Immature natural killer cell (primary cell): ENCODE measurements at regions not wholly inside any gene's neighbourhood (a gene's known extent, or its start where the extent isn't known, plus 50 kb on each side); places are given as distances from the start of the nearest gene placed in this dataset.

ENCODE experiments used
- DNase-seq, 3 donors: peaks; one replicate each; pipeline ENCODE4 v3.0.0; 2022; ENCODE audit warnings: mixed read lengths in 1 of 3
- H3K27ac Mint-ChIP-seq, 6 donors: one replicate each; pipeline ENCODE4 v1.8.0; 2020; ENCODE audit warnings: mixed read lengths in 6 of 6, mild to moderate bottlenecking in 5 of 6, inconsistent platforms in 4 of 6, moderate library complexity in 3 of 6
- H3K27me3 Mint-ChIP-seq, 3 donors: one replicate each; pipeline ENCODE4 v1.8.0; 2020 to 2021; ENCODE audit warnings: low read depth in 3 of 3, mild to moderate bottlenecking in 3 of 3, mixed read lengths in 3 of 3, moderate library complexity in 3 of 3, inconsistent platforms in 1 of 3
- H3K36me3 Mint-ChIP-seq, 3 donors: one replicate each; pipeline ENCODE4 v1.8.0; 2020; ENCODE audit warnings: mixed read lengths in 3 of 3, inconsistent platforms in 2 of 3, mild to moderate bottlenecking in 2 of 3
- H3K4me1 Mint-ChIP-seq, 2 donors: one replicate each; pipeline ENCODE4 v1.8.0; 2020; ENCODE audit warnings: inconsistent platforms in 2 of 2, mild to moderate bottlenecking in 2 of 2, mixed read lengths in 2 of 2, moderate library complexity in 1 of 2
- H3K4me3 Mint-ChIP-seq, 5 donors: one replicate each; pipeline ENCODE4 v1.8.0; 2020; ENCODE audit warnings: mild to moderate bottlenecking in 5 of 5, mixed read lengths in 5 of 5, inconsistent platforms in 3 of 5, moderate library complexity in 3 of 5
- H3K9me3 Mint-ChIP-seq, 6 donors: one replicate each; pipeline ENCODE4 v1.8.0; 2020; ENCODE audit warnings: mild to moderate bottlenecking in 6 of 6, mixed read lengths in 6 of 6, inconsistent platforms in 4 of 6, moderate library complexity in 3 of 6

DNA sequence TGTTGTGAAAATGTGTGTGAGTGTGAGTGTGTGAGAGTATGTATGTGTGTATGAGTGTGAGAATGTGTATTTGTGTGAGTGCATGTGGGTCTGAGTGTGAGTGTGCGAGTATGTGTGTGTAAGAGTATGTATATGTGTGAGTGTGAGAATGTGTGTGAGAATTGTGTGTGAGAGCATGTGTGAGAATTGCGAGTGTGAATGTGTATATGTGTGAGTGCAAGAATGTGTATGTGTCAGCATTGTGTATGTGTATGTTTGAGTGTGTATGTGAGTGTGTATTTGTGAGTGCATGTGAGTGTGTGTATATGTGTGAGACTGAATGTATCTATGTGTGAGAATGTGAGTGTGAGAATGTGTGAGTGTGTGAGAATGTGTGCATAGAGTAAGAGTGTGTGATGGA is 72.0 kb upstream of the PCBD1 start:
- peaks cover 0 to 5% (median 0%) of the 10 kb centered on the region in 3 donors for H3K27me3 Mint-ChIP-seq
- no peak for DNase-seq
- no peaks in the 10 kb centered on the region for H3K9me3 Mint-ChIP-seq
- no peaks in the 10 kb centered on the region for H3K4me1 Mint-ChIP-seq
- H3K36me3 Mint-ChIP-seq, result no peaks in the 10 kb centered on the region
- H3K27ac Mint-ChIP-seq, result no peak overlapping the region
- H3K4me3 Mint-ChIP-seq, result no peak overlapping the region

DNA sequence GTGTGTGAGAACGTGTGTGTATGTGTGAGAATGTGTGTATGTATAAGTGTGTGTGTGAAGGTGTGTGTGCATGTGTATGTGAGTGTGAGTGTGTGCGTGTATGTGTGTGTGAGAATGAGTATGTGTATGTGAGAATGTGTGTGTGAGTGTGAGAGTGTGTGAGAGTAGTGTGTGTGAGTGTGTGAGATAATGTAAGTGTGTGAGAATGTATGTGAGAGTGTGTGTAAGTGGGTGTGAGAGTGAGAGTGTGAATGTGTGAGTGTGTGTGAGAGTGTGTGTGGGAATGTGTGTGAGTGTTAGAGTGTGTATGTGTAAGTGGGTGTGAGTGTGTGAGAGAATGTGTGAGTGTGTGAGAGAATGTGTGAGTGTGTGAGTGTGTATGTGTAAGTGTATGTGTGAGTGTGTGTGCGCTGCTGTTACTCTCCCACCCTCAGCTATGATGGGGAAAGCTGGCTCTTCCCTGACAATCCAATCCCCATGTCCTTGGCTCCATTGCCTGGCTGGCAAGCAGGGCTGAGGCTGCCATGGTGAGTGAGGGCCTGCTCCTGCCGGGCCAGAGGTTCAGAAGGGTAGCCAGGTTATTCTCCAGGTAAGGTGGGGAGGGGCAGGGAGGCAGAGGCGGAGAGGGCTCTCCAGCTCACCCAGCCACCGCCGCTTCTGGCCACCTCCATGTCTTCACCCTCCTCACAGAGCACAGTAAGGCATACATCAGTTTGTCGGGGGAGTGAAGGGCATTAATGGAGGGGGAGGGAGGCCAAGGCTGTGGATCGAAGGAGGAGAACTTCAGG is 72.6 kb upstream of the PCBD1 start:
- Mint-ChIP-seq H3K9me3 (no peaks in the 10 kb centered on the region), H3K4me1 (no peaks in the 10 kb centered on the region), H3K27ac (no peak overlapping the region), H3K27me3 (peaks cover 0 to 5% (median 2%) of the 10 kb centered on the region in 3 donors), H3K36me3 (no peaks in the 10 kb centered on the region), H3K4me3 (no peak overlapping the region)
- no peak for DNase-seq

DNA sequence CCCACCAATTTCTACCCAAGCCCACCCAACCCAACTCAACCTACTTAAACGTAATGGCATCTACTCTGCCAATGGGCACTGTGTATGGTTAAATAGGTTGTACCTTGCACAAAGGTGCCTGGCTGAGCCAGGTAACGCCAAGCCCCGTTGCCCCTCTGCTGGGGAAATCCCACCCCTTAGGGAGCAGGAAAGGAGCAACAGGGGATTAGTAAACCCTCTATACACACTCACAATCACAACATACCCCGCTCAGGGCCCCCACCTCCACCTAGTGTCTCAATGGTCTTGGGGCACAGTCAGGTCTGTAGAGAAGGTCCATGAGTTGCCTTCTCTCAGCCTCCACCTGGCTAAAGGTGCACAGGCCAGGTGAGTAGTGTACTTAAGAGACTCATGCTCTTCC is 74.3 kb upstream of the PCBD1 start:
- DNase-seq, result no peak
- Mint-ChIP-seq H3K27ac (no peak overlapping the region), H3K4me3 (no peak overlapping the region), H3K9me3 (no peaks in the 10 kb centered on the region), H3K36me3 (no peaks in the 10 kb centered on the region), H3K4me1 (no peaks in the 10 kb centered on the region), H3K27me3 (peaks cover 0 to 4% (median 2%) of the 10 kb centered on the region in 3 donors)

DNA sequence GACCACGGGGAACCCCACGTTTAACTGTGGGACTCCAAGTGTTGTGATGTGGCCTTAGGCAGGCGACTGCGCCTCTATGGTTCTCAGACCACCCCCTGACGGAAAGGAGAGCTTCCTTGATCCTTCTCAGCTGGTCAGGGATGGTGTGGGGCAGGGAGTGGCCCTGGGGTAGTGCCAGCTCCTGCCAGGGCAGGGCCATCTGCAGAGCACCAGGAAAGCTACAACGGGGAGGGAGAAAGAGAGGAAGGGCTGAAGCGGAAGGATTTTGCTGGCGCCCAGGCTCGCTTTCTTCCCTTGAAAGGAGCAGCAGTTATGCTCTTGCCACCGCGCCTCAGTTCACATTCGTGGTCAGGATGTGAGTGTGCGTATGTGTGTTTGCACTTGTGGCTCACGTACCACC is 74.9 kb upstream of the PCBD1 start:
- Mint-ChIP-seq H3K36me3 (no peaks in the 10 kb centered on the region), H3K4me3 (no peak overlapping the region), H3K27me3 (peaks cover 0 to 4% (median 2%) of the 10 kb centered on the region in 3 donors), H3K4me1 (no peaks in the 10 kb centered on the region), H3K9me3 (no peaks in the 10 kb centered on the region), H3K27ac (no peak overlapping the region)
- no peak for DNase-seq

DNA sequence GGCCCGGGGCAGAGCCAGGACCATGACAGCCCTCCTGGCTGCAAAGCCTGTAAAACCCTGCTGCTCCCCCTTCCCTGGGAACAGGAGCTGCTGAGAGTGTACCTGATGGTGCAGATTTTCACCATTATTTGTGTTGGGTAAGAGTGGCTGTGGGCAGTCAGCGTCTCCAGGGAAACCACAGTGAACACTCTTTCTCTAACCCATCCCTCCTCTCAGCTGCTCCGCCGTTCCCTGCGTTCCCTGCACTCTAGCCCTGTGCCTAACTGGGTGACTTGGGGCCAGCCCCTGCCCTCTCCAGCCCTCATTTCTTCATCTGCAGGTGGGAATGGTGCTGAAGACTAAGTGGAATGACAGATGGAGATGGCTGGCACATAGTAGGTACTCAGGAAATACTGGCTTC is 75.9 kb upstream of the PCBD1 start:
- Mint-ChIP-seq H3K4me1 (no peaks in the 10 kb centered on the region), H3K9me3 (no peaks in the 10 kb centered on the region), H3K4me3 (no peak overlapping the region), H3K27me3 (peaks cover 2 to 4% (median 2%) of the 10 kb centered on the region in 3 donors), H3K36me3 (no peaks in the 10 kb centered on the region), H3K27ac (no peak overlapping the region)
- DNase-seq, result no peak

DNA sequence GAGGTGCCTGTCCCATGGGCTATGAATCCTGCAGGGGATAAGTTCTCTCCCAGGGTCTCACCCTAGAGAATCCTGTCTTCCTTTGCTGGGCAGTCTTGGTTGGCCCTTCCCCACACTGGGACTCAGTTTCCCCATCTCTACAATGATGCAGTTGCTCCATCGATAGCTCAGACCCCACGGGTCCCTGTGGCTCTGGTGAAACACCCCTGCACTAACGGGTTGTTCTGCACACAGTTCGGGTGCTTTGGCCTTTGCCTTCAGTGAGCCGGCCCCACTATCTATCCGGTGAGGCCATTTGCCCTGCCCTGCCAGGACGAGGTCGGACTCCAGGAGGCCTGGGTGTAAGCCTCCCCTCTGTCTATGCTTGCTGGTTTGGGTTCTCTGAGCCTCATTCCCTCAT is 76.5 kb upstream of the PCBD1 start:
- H3K4me1 Mint-ChIP-seq, result no peaks in the 10 kb centered on the region
- H3K27me3 Mint-ChIP-seq, result peaks cover 2 to 4% (median 2%) of the 10 kb centered on the region in 3 donors
- no peak for DNase-seq
- H3K4me3 Mint-ChIP-seq, result no peak overlapping the region
- H3K9me3 Mint-ChIP-seq, result no peaks in the 10 kb centered on the region
- H3K27ac Mint-ChIP-seq, result no peak overlapping the region
- no peaks in the 10 kb centered on the region for H3K36me3 Mint-ChIP-seq

DNA sequence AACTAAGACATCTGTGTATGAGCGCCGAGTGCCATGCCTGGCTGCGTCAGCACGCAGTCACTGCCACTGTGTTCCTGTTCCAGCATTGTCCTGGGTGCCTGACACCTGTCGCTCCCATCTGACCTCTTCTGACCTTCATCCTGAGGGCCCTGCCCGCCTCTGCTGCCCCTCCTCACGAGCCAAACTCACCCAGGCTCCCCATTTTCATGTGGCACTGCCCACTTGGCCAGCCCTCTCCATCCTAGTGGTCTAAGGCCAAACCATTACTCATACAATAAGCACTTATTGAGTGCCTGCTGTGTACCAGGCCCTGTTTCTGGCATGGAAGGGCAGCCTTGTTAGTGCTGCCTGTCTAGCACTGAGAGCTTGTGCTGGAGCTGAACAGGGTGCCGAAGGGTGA is 77.2 kb upstream of the PCBD1 start:
- Mint-ChIP-seq H3K9me3 (peaks cover 0 to 1% (median 0%) of the 10 kb centered on the region in 6 donors), H3K4me3 (no peak overlapping the region), H3K27ac (no peak overlapping the region), H3K36me3 (no peaks in the 10 kb centered on the region), H3K4me1 (no peaks in the 10 kb centered on the region), H3K27me3 (peaks cover 2 to 4% (median 4%) of the 10 kb centered on the region in 3 donors)
- DNase-seq, result no peak

DNA sequence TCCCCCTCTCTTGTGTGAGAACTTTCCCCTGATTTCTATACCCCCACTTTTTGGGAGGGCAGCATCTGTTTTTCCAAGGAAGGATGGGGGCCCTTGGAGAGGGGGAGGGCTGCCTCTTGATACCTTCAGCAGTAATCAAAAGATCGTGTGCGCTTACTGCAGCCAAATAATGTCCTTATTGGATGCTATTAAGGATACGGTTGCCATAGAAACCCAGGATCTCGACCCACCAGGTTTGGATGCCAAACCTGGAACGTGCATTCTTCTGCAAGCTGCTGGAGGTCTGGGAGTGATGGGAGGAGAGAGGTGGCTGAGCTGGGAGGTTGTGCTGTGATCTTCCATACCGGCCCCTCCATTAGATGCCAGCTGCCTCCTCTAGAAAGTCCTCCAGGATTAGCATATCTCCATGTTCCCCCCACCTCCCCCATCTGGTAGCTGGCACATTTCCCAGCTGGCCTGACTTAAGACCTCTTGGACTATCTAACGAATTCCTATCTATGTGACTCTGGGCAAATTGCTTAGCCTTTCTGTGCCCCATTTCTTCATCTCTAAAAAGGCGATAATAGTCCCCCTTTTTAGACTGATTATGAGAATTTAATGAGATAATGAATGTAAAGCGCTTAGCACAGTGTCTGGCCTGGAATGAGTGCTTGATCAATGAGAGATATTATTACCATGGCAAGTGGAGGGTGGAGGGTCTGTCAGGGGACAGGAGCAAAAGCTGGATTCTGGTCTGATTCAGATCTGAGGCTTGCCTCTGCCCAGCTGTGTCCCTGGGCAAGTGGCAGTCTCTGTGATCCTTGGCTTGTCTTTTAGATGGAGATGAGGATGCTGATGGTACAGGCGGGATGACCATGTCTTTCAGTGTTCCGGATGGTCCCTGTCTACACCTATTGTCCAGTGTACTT is 78.5 kb upstream of the PCBD1 start:
- peaks cover 0 to 5% (median 0%) of the 10 kb centered on the region in 6 donors for H3K9me3 Mint-ChIP-seq
- peaks cover 2 to 6% (median 4%) of the 10 kb centered on the region in 3 donors for H3K27me3 Mint-ChIP-seq
- no peaks in the 10 kb centered on the region for H3K4me1 Mint-ChIP-seq
- no peak for DNase-seq
- H3K36me3 Mint-ChIP-seq, result peaks cover 0 to 4% (median 0%) of the 10 kb centered on the region in 3 donors
- H3K4me3 Mint-ChIP-seq, result no peak overlapping the region
- H3K27ac Mint-ChIP-seq, result no peak overlapping the region

DNA sequence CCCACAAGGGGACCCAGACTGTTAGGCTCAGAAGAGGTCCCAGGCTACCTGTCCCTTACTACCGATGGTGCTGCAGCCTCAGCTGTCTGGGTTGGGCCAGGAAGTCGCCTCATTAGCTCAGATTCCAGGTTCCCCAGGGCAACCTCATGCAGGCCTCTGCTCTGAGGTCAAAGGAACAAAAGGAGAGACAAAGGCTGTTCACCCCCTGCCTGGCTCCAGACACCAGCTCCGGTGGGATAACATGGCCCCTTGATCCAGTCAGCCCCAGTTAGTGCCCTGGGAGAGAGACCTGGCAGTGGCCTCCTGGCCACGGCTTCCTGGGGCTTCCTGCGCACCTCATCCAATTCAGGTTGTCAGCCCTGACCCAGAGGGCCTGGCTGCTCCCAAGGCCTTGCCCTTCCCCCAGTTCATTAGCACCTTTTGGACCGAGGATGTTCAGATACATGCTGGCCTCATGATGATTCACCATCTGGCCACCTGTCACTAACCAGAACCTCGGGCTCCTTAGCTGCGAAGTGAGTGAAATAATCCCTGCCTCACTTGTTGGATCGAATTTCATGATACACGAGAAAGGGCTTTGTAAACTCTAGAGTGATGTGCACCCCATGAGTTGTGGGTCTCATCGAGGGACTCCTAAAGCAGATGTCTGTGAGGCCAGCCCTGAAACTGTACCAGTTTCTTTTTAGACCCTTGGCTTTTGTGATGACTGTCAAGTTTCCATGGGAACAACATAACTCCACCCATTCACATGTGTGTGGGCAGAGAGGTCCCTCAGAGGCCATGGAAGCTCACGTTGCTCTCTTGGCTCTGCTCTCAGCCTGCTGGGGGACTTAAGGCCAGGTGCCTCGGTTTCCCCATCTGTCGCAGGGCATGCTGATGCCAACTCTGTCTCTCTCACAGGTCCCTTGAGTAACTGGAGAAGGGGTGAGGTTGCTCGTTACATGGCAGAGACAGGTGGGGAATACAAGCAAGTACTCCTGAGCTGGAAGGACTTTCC is 79.5 kb upstream of the PCBD1 start:
- peaks cover 0 to 5% (median 0%) of the 10 kb centered on the region in 6 donors for H3K9me3 Mint-ChIP-seq
- H3K27me3 Mint-ChIP-seq, result peaks cover 2 to 6% (median 4%) of the 10 kb centered on the region in 3 donors
- no peaks in the 10 kb centered on the region for H3K4me1 Mint-ChIP-seq
- no peak for DNase-seq
- no peak overlapping the region for H3K4me3 Mint-ChIP-seq
- no peak overlapping the region for H3K27ac Mint-ChIP-seq
- H3K36me3 Mint-ChIP-seq, result peaks cover 0 to 4% (median 0%) of the 10 kb centered on the region in 3 donors

DNA sequence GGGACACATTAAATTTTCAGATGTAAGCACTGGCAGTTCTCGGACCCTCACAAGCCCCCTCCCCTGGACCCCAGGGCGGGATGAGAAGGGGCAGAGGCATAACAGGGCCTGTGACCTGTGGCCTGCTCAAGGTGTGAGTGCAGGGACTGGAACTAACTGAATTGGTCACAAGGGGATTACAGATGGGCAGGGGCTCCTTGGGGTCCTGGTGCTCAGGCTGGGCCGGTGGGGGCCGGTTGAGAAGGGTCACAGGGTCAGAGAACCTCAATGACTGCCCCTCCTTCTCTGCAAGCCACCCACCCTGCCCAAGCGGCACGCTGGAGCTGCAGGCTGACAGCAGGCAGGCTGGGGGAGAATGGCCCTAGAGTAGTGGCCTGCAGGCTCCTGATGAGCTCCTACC is 80.8 kb upstream of the PCBD1 start:
- Mint-ChIP-seq H3K4me1 (no peaks in the 10 kb centered on the region), H3K36me3 (peaks cover 0 to 4% (median 0%) of the 10 kb centered on the region in 3 donors), H3K27me3 (peaks cover 5 to 6% (median 5%) of the 10 kb centered on the region in 3 donors), H3K9me3 (peaks cover 0 to 5% (median 0%) of the 10 kb centered on the region in 6 donors), H3K27ac (no peak overlapping the region), H3K4me3 (no peak overlapping the region)
- no peak for DNase-seq

DNA sequence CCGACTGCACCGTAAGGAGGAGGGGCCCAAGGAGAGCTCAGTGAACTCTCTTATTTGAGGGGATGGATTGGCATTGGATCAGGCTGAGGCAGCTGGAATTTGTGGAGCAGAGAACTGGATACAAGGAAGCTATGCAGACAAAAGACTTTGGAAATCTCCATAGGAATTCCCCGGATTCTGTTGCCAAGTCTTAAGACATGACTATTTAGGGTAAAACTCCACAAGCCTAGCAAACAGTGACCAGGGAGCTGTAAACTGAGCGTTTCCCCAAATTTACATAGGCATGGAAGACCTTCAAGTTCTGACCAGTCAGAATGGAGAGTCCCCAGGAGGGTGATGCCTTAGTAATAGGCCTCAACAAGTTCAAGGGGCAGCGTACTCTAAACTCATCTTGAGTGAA is 82.5 kb upstream of the PCBD1 start:
- H3K9me3 Mint-ChIP-seq, result peaks cover 0 to 5% (median 0%) of the 10 kb centered on the region in 6 donors
- H3K36me3 Mint-ChIP-seq, result peaks cover 0 to 4% (median 0%) of the 10 kb centered on the region in 3 donors
- H3K4me1 Mint-ChIP-seq, result no peaks in the 10 kb centered on the region
- no peak overlapping the region for H3K4me3 Mint-ChIP-seq
- H3K27ac Mint-ChIP-seq, result no peak overlapping the region
- H3K27me3 Mint-ChIP-seq, result peaks cover 4 to 7% (median 6%) of the 10 kb centered on the region in 3 donors
- no peak for DNase-seq

DNA sequence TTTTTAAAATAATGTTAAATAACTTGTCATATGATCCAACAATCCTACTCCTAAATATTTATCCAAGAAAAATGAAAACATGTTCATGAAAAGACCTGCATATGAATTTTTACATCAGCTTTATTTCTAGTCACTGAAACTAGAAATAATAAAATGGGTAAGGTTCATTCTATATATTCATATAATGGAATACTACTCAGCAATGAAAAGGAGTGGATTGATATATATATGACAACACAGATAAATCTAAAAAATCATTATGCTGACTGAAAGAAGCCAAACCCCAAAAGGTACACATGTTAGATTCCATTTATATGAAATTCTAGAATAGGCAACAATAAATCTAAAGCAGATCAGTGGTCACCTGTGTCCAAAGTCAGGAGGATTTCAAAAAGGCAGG is 84.9 kb upstream of the PCBD1 start:
- Mint-ChIP-seq H3K9me3 (peaks cover 0 to 5% (median 0%) of the 10 kb centered on the region in 6 donors), H3K27ac (no peak overlapping the region), H3K27me3 (peaks cover 3 to 6% (median 4%) of the 10 kb centered on the region in 3 donors)

DNA sequence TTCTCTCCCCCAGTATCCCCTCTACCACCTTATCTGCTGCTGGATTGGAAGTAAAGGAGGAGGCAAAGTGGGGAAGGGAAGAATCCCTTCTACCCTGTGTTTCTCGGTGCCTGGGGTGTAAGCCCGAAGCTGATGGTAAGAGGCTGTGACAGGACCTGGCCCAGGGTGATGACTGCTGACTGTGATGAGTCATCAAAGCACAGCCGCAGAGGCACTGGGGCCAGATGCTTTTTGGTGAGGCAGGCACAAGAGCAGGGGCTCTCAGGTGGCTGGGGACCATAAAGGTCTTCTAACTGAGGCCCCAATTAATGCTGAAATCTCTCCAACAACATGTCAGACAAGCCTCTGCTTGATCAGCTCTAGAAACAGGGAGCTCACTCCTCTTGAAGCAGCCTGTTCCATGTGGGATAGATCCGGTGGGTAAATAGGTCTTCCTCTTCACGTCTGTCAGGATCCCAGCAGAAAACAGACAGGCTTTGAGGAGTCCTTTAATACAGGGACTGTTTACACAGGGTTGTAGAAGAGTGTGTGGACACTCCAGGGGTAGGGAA is 86.1 kb upstream of the PCBD1 start:
- H3K27ac Mint-ChIP-seq, result no peak overlapping the region
- no peak for DNase-seq
- H3K4me3 Mint-ChIP-seq, result no peak overlapping the region
- H3K4me1 Mint-ChIP-seq, result no peaks in the 10 kb centered on the region
- H3K9me3 Mint-ChIP-seq, result peaks cover 0 to 5% (median 0%) of the 10 kb centered on the region in 6 donors
- H3K27me3 Mint-ChIP-seq, result peaks cover 3 to 8% (median 4%) of the 10 kb centered on the region in 3 donors
- H3K36me3 Mint-ChIP-seq, result peaks cover 0 to 4% (median 0%) of the 10 kb centered on the region in 3 donors

More for the DNA sequence above, 84.9 kb upstream of the PCBD1 start:
- Mint-ChIP-seq H3K4me3 (no peak overlapping the region), H3K36me3 (peaks cover 0 to 4% (median 0%) of the 10 kb centered on the region in 3 donors), H3K4me1 (no peaks in the 10 kb centered on the region)
- no peak for DNase-seq
